Ovary (tissue), 7 donors: ENCODE measurements at regions not wholly inside any gene's neighbourhood (a gene's known extent, or its start where the extent isn't known, plus 50 kb on each side); places are given as distances from the start of the nearest gene placed in this dataset.

ENCODE experiments used
- DNase-seq, 5 donors: peaks; one replicate each; pipeline ENCODE4 v3.0.0-alpha.2; 2019 to 2020
- H3K27ac ChIP-seq, 2 donors: fragments of 200-600 bp; one replicate each; pipeline versions ENCODE4 v1.5.1 to v1.8.0; 2019 to 2022
- H3K27me3 ChIP-seq: fragments of 200-600 bp; one replicate; pipeline ENCODE4 v1.8.0; 2022
- H3K36me3 ChIP-seq: fragments of 200-600 bp; sonication (generic); one replicate; pipeline ENCODE4 v1.5.1; 2019
- H3K4me1 ChIP-seq: one replicate; pipeline ENCODE4 v1.8.1; 2013; ENCODE audit warnings: mild to moderate bottlenecking, moderate library complexity; ENCODE audit not compliant: insufficient read depth
- H3K4me3 ChIP-seq: fragments of 200-600 bp; sonication (generic); one replicate; pipeline ENCODE4 v1.5.1; 2017
- H3K9me3 ChIP-seq, 2 donors: fragments of 200-600 bp in 1 of 2; sonication (generic) in 1 of 2; one replicate each; pipeline versions ENCODE4 v1.5.1 to v1.8.1; 2013 to 2019; ENCODE audit warnings: mild to moderate bottlenecking in 1 of 2, moderate library complexity in 1 of 2
- EP300 ChIP-seq: sonication (generic); formaldehyde crosslinking; IDR thresholded peaks from one replicate; pipeline ENCODE4 v1.6.1; 2017; ENCODE audit warnings: antibody characterized with exemption
- POLR2A ChIP-seq: fragments of 450-650 bp; IDR thresholded peaks from one replicate; pipeline ENCODE4 v1.6.1; 2017; ENCODE audit warnings: antibody characterized with exemption, mild to moderate bottlenecking, moderate library complexity
- WGBS, 3 donors: extraction: QIAGEN DNeasy Blood & Tissue Kit in 1 of 3; methylation state at CpG; one replicate each; pipeline versions ENCODE4 v1.1.5 to v1.1.7; 2013 to 2017; 5-methylcytosine and 5-hydroxymethylcytosine counted together
- intact Hi-C, 4 donors: fragments of 100-400 bp; cut with DNase I; formaldehyde crosslinking; loops; one replicate each; pipeline versions ENCODE4 v1.11.0 to v1.15.1; 2022 to 2023
- TF ChIP-seq, protein P1 (sequence below), 3 donors: fragments of 450-650 bp in 2 of 3; fragments of 200-600 bp in 1 of 3; IDR thresholded peaks; one replicate each; pipeline versions ENCODE4 v1.5.1 to v1.8.0; 2016 to 2022; ENCODE audit warnings: antibody characterized with exemption in 3 of 3, mild to moderate bottlenecking in 1 of 3
- donor health status: DM: no; HTN: no; CAD: no; lungs with moderate emphysema.
- donor health status: DM: no; HTN: no; CAD: no.
- donor health status: Bipolar disorder and iron deficiency.
- donor health status: DM: no; HTN: no; CAD: no.
- donor health status: DM: yes; HTN: yes; CAD: no.

DNA sequence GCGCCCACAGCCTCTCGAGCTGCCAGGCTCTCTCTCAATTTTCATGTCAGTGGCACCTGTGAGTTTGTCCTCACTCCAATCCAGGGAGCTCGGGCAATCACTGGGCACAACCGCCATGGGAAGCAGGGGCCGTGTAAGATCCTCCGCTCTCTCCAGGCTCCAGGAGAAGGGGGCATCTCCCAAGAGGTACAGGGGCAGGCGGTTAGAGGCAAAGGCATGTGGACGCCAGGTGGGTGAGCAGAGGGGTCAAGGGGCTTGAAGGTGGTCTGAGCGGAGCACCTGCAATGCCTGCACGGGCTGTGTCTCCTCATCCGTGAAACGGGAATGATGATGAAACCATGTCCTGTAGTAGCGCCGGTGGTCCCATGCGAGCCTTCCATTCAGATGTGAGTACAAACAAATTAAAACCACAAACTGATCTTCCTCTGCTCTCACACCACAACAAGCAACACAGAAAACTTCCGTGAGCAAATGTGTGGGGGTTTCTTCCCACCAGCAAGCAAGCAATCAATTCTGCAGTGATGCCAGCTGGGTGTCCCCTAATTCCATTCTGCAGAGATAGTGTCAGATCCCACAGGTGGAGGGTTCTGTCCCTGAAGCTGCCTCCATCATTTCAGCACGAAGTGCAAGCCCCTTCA is 222.5 kb upstream of the PMEPA1 start:
- intact Hi-C loops = no loop called here
- no peak for DNase-seq
- H3K4me1 ChIP-seq = no peaks in the 10 kb centered on the region
- 88 to 92% (median 91%) methylated on average over 17 of the region's 17 CpGs for WGBS, 3 donors
- H3K27ac ChIP-seq = no peak overlapping the region
- no peak overlapping the region for H3K4me3 ChIP-seq
- TF ChIP-seq, protein P1, sequence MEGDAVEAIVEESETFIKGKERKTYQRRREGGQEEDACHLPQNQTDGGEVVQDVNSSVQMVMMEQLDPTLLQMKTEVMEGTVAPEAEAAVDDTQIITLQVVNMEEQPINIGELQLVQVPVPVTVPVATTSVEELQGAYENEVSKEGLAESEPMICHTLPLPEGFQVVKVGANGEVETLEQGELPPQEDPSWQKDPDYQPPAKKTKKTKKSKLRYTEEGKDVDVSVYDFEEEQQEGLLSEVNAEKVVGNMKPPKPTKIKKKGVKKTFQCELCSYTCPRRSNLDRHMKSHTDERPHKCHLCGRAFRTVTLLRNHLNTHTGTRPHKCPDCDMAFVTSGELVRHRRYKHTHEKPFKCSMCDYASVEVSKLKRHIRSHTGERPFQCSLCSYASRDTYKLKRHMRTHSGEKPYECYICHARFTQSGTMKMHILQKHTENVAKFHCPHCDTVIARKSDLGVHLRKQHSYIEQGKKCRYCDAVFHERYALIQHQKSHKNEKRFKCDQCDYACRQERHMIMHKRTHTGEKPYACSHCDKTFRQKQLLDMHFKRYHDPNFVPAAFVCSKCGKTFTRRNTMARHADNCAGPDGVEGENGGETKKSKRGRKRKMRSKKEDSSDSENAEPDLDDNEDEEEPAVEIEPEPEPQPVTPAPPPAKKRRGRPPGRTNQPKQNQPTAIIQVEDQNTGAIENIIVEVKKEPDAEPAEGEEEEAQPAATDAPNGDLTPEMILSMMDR (IDR thresholded peaks at IDR 0.05) = no peak
- TF ChIP-seq EP300 (no peak), POLR2A (no peak)
- H3K36me3 ChIP-seq = no peaks in the 10 kb centered on the region
- no peaks in the 10 kb centered on the region for H3K9me3 ChIP-seq
- no peaks in the 10 kb centered on the region for H3K27me3 ChIP-seq

DNA sequence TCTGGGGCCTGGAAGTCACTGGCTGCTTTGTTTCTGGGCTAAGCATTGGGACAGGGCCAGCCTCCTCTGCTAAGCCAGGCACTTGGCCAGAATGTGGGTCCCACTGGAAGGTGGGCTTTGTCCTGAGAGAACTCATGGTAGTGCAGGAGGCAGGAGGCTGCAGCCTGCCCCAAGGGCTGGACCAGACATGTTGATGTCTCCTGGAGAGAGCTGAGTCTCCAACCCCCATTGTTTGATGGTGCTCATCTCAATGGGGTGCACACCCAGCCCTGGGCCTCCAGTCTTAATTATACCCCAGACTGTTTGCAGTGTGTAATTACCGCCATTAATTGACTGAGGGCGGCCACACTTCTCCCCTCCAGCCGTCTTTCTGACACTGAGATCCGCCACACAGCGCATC is 220.5 kb upstream of the PMEPA1 start:
- 92 to 97% (median 92%) methylated on average over 5 of the region's 5 CpGs for WGBS, 3 donors
- no peak for DNase-seq
- Histone ChIP-seq H3K27ac (no peak overlapping the region), H3K9me3 (no peaks in the 10 kb centered on the region), H3K4me3 (no peak overlapping the region), H3K36me3 (no peaks in the 10 kb centered on the region), H3K4me1 (no peaks in the 10 kb centered on the region), H3K27me3 (no peaks in the 10 kb centered on the region)
- TF ChIP-seq POLR2A (no peak), EP300 (no peak)
- TF ChIP-seq, protein P1 (IDR thresholded peaks at IDR 0.05) = no peak
- intact Hi-C loops = no loop called here

DNA sequence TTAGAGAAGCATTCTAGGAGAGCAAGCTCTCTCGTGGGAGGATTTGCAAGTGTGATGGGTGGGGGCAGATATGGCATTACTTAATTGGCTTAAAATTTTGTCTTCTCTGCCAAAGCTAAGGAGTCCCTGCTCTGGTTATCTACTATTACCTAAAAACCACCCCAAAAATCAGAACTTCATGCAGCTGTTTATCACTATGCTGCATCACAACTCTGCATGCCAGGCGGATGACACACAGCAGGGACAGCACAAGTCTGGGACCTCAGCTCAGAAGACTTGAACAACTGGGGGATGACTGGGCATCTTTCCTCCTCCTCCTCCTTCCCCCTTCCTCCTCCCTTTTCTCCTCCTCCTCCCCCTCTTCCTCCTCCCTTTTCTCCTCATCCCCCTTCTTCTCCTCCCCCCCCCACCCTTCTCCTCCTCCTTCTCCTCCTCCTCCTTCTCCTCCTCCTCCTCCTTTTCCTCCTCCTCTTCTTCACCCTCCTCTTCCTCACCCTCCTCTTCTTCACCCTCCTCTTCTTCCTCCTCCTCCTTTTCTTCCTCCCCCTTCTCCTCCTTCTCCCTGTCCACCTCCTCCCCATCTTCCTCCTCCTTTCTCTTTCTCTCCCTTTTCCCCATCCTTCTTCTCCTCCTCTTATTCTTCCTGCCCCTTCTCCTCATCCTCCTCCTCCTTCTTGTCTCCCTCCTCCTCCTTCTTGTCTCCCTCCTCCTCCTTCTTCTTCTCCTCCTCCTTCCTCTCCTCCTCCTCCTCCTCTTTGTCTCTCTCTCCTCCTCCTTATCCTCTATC is 218.6 kb upstream of the PMEPA1 start:
- Histone ChIP-seq H3K4me1 (no peaks in the 10 kb centered on the region), H3K4me3 (no peak overlapping the region), H3K9me3 (no peaks in the 10 kb centered on the region), H3K27ac (no peak overlapping the region), H3K36me3 (no peaks in the 10 kb centered on the region), H3K27me3 (no peaks in the 10 kb centered on the region)
- TF ChIP-seq, protein P1 (IDR thresholded peaks at IDR 0.05) = no peak
- TF ChIP-seq EP300 = no peak
- no peak for TF ChIP-seq POLR2A
- 3 to 11% (median 9%) methylated on average over 2 of the region's 2 CpGs for WGBS, 3 donors
- no peak for DNase-seq
- intact Hi-C loops = no loop called here

DNA sequence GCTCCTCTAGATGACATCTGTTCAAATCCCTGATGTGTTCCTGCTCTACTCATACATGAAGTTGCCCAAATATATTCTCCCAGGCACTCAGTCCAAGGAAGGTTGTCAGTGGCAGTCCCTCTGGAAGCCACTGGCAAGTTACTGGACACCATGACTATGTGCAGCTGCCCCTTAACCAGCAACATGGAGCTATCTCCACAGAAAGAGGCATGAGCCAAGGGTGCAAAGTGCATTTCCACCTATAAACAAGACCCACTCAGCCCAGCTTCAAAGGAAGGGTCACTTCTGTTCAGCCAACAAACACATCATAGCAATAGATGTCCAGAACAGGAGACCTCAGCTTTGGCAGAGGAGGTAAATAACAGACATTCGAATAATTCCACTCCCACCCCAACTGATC is 217.6 kb upstream of the PMEPA1 start:
- TF ChIP-seq EP300 (no peak), POLR2A (no peak)
- TF ChIP-seq, protein P1 (IDR thresholded peaks at IDR 0.05) = no peak
- no peaks in the 10 kb centered on the region for H3K9me3 ChIP-seq
- intact Hi-C loops = no loop called here
- no peaks in the 10 kb centered on the region for H3K27me3 ChIP-seq
- no peak overlapping the region for H3K27ac ChIP-seq
- no peak overlapping the region for H3K4me3 ChIP-seq
- no peaks in the 10 kb centered on the region for H3K4me1 ChIP-seq
- WGBS, 3 donors = 17 to 43% (median 21%) methylated on average over 1 of the region's 1 CpG
- no peak for DNase-seq
- no peaks in the 10 kb centered on the region for H3K36me3 ChIP-seq
